ENCODE measurements at regions not wholly inside any gene's neighbourhood (a gene's known extent, or its start where the extent isn't known, plus 50 kb on each side); places are given as distances from the start of the nearest gene placed in this dataset.

GRCh38 chr13:58998716-58999115, 1165.0 kb downstream of the DIAPH3 start:
- no peak for TF ChIP-seq SNAI2 (CRISPR knock-in tag; IDR thresholded peaks at IDR 0.05)
- TF ChIP-seq, protein P1, sequence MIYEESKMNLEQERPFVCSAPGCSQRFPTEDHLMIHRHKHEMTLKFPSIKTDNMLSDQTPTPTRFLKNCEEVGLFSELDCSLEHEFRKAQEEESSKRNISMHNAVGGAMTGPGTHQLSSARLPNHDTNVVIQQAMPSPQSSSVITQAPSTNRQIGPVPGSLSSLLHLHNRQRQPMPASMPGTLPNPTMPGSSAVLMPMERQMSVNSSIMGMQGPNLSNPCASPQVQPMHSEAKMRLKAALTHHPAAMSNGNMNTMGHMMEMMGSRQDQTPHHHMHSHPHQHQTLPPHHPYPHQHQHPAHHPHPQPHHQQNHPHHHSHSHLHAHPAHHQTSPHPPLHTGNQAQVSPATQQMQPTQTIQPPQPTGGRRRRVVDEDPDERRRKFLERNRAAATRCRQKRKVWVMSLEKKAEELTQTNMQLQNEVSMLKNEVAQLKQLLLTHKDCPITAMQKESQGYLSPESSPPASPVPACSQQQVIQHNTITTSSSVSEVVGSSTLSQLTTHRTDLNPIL (CRISPR knock-in tag; IDR thresholded peaks at IDR 0.05; ENCODE audit: low read depth), result no peak
- no peak for TF ChIP-seq ESRRG (CRISPR knock-in tag; IDR thresholded peaks at IDR 0.05)
- TF ChIP-seq, protein P2, sequence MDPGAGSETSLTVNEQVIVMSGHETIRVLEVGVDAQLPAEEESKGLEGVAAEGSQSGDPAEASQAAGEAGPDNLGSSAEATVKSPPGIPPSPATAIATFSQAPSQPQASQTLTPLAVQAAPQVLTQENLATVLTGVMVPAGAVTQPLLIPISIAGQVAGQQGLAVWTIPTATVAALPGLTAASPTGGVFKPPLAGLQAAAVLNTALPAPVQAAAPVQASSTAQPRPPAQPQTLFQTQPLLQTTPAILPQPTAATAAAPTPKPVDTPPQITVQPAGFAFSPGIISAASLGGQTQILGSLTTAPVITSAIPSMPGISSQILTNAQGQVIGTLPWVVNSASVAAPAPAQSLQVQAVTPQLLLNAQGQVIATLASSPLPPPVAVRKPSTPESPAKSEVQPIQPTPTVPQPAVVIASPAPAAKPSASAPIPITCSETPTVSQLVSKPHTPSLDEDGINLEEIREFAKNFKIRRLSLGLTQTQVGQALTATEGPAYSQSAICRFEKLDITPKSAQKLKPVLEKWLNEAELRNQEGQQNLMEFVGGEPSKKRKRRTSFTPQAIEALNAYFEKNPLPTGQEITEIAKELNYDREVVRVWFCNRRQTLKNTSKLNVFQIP (CRISPR knock-in tag; IDR thresholded peaks at IDR 0.05; ENCODE audit: borderline replicate concordance, low read depth), result no peak

All from SK-N-SH treated with all-trans-retinoic acid at 6 μM for 48 hours (cell line).